Endothelial cell of umbilical vein (primary cell): ENCODE measurements at regions not wholly inside any gene's neighbourhood (a gene's known extent, or its start where the extent isn't known, plus 50 kb on each side); places are given as distances from the start of the nearest gene placed in this dataset.
"Not testable (repeated sequence)": the region's sequence is repeated elsewhere in the genome, so short reads cannot be mapped to it uniquely, and the experiment has no call there.

Source experiments
- BruUV-seq: library from RNA; stranded (reverse); fragments of 400-500 nt; replicated peaks from 2 replicates; lab custom pipeline; 2021; lab: Mats Ljungman, UMichigan
- CTCF ChIA-PET: fragments of 300-600, 350-600 bp; sonication (Branson Sonifier 250); formaldehyde crosslinking; loops from one replicate; lab custom pipeline; 2021; ENCODE audit warnings: antibody characterized with exemption, inconsistent platforms; lab: Charles Lee
- POLR2A ChIA-PET: fragments of 300-600, 350-600 bp; sonication (Branson Sonifier 250); formaldehyde crosslinking; loops from one replicate; lab custom pipeline; 2021; ENCODE audit warnings: antibody characterized with exemption, inconsistent platforms; lab: Charles Lee
- DNase-seq: peaks from one replicate; pipeline ENCODE4 v3.0.0-alpha.2; 2011; ENCODE audit warnings: low read depth, low spot score
- FAIRE-seq: peaks from 2 replicates; lab custom pipeline; 2011; peaks lifted over from hg19 to GRCh38; lab: Jason Lieb, UNC
- H2AFZ ChIP-seq: 2 replicates; pipeline ENCODE4 v1.6.0; 2012; ENCODE audit warnings: low read depth, low read length, control low read depth, inconsistent platforms
- H3K27ac ChIP-seq: 2 replicates; pipeline ENCODE4 v1.5.1; 2011; ENCODE audit warnings: low read depth, mild to moderate bottlenecking, control low read depth, low read length, moderate library complexity; ENCODE audit not compliant: insufficient read depth
- H3K27me3 ChIP-seq, 2 experiments: 2 replicates each; pipeline versions ENCODE4 v1.6.0 to v1.6.1; 2011; ENCODE audit warnings: low read length in 2 of 2, mixed read lengths in 1 of 2; ENCODE audit not compliant: control insufficient read depth in 2 of 2, insufficient read depth in 2 of 2
- H3K36me3 ChIP-seq, 2 experiments: 2 replicates in 1 of 2; 3 replicates in 1 of 2; pipeline ENCODE4 v1.5.1; 2011; ENCODE audit warnings: low read length in 2 of 2, mild to moderate bottlenecking in 1 of 2, moderate library complexity in 1 of 2; ENCODE audit not compliant: control insufficient read depth in 2 of 2, insufficient read depth in 2 of 2; ENCODE audit errors: extremely low read depth in 1 of 2
- H3K4me1 ChIP-seq: 3 replicates; pipeline ENCODE4 v1.5.1; 2011; ENCODE audit warnings: mild to moderate bottlenecking, low read length; ENCODE audit not compliant: control insufficient read depth, insufficient read depth; ENCODE audit errors: extremely low read depth
- H3K4me2 ChIP-seq: 2 replicates; pipeline ENCODE4 v1.6.1; 2011; ENCODE audit warnings: low read length, control low read depth, mixed read lengths; ENCODE audit not compliant: insufficient read depth
- H3K4me3 ChIP-seq, 3 experiments: fragments of 200-600 bp in 1 of 3; sonication (generic), shearing (Covaris generic) in 1 of 3; replicated peaks in 1 of 3; 2 replicates each; pipeline ENCODE4 v1.5.1; 2011 to 2016; ENCODE audit warnings: control low read depth in 3 of 3, low read length in 3 of 3, mild to moderate bottlenecking in 2 of 3, inconsistent platforms in 1 of 3, low read depth in 1 of 3, moderate library complexity in 1 of 3; ENCODE audit not compliant: insufficient read depth in 1 of 3
- H3K79me2 ChIP-seq: 2 replicates; pipeline ENCODE4 v1.6.0; 2012; ENCODE audit warnings: low read length, inconsistent platforms; ENCODE audit not compliant: control insufficient read depth, insufficient read depth
- H3K9ac ChIP-seq: replicated peaks from 2 replicates; pipeline ENCODE3; 2011; ENCODE audit warnings: low read length, control low read depth; ENCODE audit not compliant: insufficient read depth; ENCODE audit errors: extremely low read depth
- H3K9me1 ChIP-seq: replicated peaks from 3 replicates; pipeline ENCODE4 v1.6.0; 2011; ENCODE audit warnings: mild to moderate bottlenecking, low read length; ENCODE audit not compliant: control insufficient read depth, insufficient read depth; ENCODE audit errors: extremely low read depth
- H3K9me3 ChIP-seq: replicated peaks from 2 replicates; pipeline ENCODE4 v1.5.1; 2012; ENCODE audit warnings: low read length, inconsistent platforms; ENCODE audit not compliant: control insufficient read depth, insufficient read depth
- H4K20me1 ChIP-seq: replicated peaks from 2 replicates; pipeline ENCODE3; 2011; ENCODE audit warnings: mild to moderate bottlenecking, low read length; ENCODE audit not compliant: control insufficient read depth, insufficient read depth; ENCODE audit errors: extremely low read depth
- CTCF ChIP-seq, 2 donors: IDR thresholded peaks; 1 replicate in 1 of 2; 2 replicates in 1 of 2; pipeline ENCODE4 v1.5.1; 2011; ENCODE audit warnings: low read length in 2 of 2, mild to moderate bottlenecking in 2 of 2, moderate library complexity in 2 of 2, control low read depth in 1 of 2, inconsistent platforms in 1 of 2, low read depth in 1 of 2; ENCODE audit not compliant: insufficient read depth in 1 of 2; ENCODE audit errors: extremely low read depth in 1 of 2
- EZH2 ChIP-seq: IDR thresholded peaks from 2 replicates; pipeline ENCODE4 v1.6.1; 2012; ENCODE audit warnings: borderline replicate concordance, low read depth, mild to moderate bottlenecking, moderate library complexity, low read length, inconsistent platforms; ENCODE audit not compliant: severe bottlenecking
- FOS ChIP-seq: IDR thresholded peaks from 2 replicates; pipeline ENCODE4 v1.6.1; 2011; ENCODE audit warnings: mild to moderate bottlenecking, low read length, moderate library complexity, borderline replicate concordance; ENCODE audit not compliant: insufficient read depth
- JUN ChIP-seq: IDR thresholded peaks from 2 replicates; pipeline ENCODE4 v1.6.1; 2011; ENCODE audit warnings: borderline replicate concordance, low read depth; ENCODE audit not compliant: insufficient read length, insufficient read depth
- MAX ChIP-seq: IDR thresholded peaks from 2 replicates; pipeline ENCODE4 v1.6.1; 2011; ENCODE audit not compliant: insufficient read depth, insufficient read length
- MYC ChIP-seq: IDR thresholded peaks from one replicate; pipeline ENCODE4 v1.6.1; 2011; ENCODE audit warnings: mild to moderate bottlenecking, low read depth, low read length
- POLR2A ChIP-seq: IDR thresholded peaks from 2 replicates; pipeline ENCODE4 v1.6.1; 2012; ENCODE audit warnings: low read depth, mild to moderate bottlenecking, control low read depth, low read length
- dilution Hi-C: fragments of 300-500 bp; cut with MboI; formaldehyde crosslinking; loops from one replicate; pipeline ENCODE4 v1.15.0; 2019; ENCODE audit warnings: low sequenced_read_pairs; ENCODE audit not compliant: extremely low pct_ligation_motif_present
- intact Hi-C: fragments of 100-400 bp; cut with micrococcal nuclease; formaldehyde crosslinking; loops from one replicate; pipeline ENCODE4 v1.10.0; 2022

- Histone ChIP-seq H3K79me2 (no peaks in the 10 kb centered on the region), H2AFZ (no peak overlapping the region), H3K9me1 (no peaks in the 10 kb centered on the region), H3K9me3 (no peaks in the 10 kb centered on the region), H3K4me2 (no peak overlapping the region), H3K27ac (no peak overlapping the region), H3K4me3 (no peak overlapping the region), H3K9ac (no peak overlapping the region), H3K27me3 (no peaks in the 10 kb centered on the region), H4K20me1 (no peaks in the 10 kb centered on the region), H3K36me3 (no peaks in the 10 kb centered on the region), H3K4me1 (no peaks in the 10 kb centered on the region)
- no peak for FAIRE-seq
- DNase-seq: no peak
- POLR2A ChIA-PET: no interaction called here
- intact Hi-C loops: no loop called here
- BruUV-seq: no TSS peak
- dilution Hi-C loops: no loop called here
- CTCF ChIA-PET: no interaction called here
- TF ChIP-seq MAX (no peak), JUN (no peak), POLR2A (no peak), CTCF (IDR thresholded peaks at IDR 0.05; ENCODE audit: extremely low read depth in 1 of 2, insufficient read depth in 1 of 2, low read depth in 1 of 2, low read length in 2 of 2) (no peak), EZH2 (no peak), MYC (no peak), FOS (no peak)
Measured at GRCh38 chr1:229913489-229913888, 153.5 kb upstream of the GALNT2 start.

GRCh38 chr1:229919488-229919887 lies 147.6 kb upstream of the GALNT2 start:
- H3K36me3 ChIP-seq, H3K9ac ChIP-seq, H3K27me3 ChIP-seq, H3K79me2 ChIP-seq, BruUV-seq, H3K4me3 ChIP-seq, POLR2A ChIA-PET, H3K27ac ChIP-seq, H3K9me3 ChIP-seq, intact Hi-C loops, H4K20me1 ChIP-seq, H3K9me1 ChIP-seq, dilution Hi-C loops, H2AFZ ChIP-seq, CTCF ChIA-PET, FAIRE-seq, DNase-seq, H3K4me2 ChIP-seq, H3K4me1 ChIP-seq: not testable (repeated sequence)
